GM12891 (cell line): ENCODE measurements at regions not wholly inside any gene's neighbourhood (a gene's known extent, or its start where the extent isn't known, plus 50 kb on each side); places are given as distances from the start of the nearest gene placed in this dataset.

ENCODE experiments used
- DNase-seq: peaks from one replicate; pipeline ENCODE4 v3.0.0; 2011; ENCODE audit warnings: low spot score; ENCODE audit not compliant: insufficient read length
- FAIRE-seq: peaks from 2 replicates; lab custom pipeline; 2011; peaks lifted over from hg19 to GRCh38; lab: Jason Lieb, UNC
- PAX5 ChIP-seq: IDR thresholded peaks from 2 replicates; pipeline ENCODE4 v1.6.1; 2011; ENCODE audit warnings: low read length, moderate library complexity, mild to moderate bottlenecking; ENCODE audit not compliant: insufficient read depth, severe bottlenecking
- POLR2A ChIP-seq: IDR thresholded peaks from 2 replicates; pipeline ENCODE4 v1.6.1; 2011; ENCODE audit warnings: low read depth, low read length, control low read depth
- POLR2AphosphoS5 ChIP-seq: IDR thresholded peaks from 2 replicates; pipeline ENCODE4 v1.6.1; 2011; ENCODE audit warnings: low read depth, low read length, control low read depth
- POU2F2 ChIP-seq: IDR thresholded peaks from 2 replicates; pipeline ENCODE4 v1.6.1; 2011; ENCODE audit warnings: low read depth, mild to moderate bottlenecking, control low read depth, low read length, moderate library complexity
- SPI1 ChIP-seq: IDR thresholded peaks from 2 replicates; pipeline ENCODE4 v1.6.1; 2011; ENCODE audit warnings: low read depth, low read length, control low read depth
- TAF1 ChIP-seq: IDR thresholded peaks from 2 replicates; pipeline ENCODE4 v1.6.1; 2011; ENCODE audit warnings: low read depth, low read length, control low read depth

DNA sequence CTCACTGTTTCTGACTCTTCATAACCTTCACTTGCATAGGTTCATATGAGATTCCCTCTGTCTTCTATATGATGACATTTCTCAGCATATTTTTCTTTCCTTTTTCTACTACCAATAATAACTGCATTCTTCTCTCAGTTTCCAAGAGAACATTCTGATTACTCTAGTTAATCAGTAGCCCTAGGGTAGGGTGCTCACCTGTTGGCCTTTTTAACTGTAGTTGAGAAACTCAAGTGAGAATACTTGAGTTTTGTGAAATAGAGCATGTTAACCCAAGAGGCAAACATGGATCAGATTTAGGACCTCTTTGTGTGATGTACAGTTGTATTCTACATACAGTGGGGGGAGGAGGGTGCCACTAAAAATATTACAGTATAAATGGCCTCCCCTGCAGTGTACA is 308.0 kb downstream of the CMPK2 start:
- FAIRE-seq, result no peak
- no peak for DNase-seq
- TF ChIP-seq SPI1 (no peak), PAX5 (no peak), POLR2AphosphoS5 (no peak), POU2F2 (no peak), TAF1 (no peak), POLR2A (no peak)

DNA sequence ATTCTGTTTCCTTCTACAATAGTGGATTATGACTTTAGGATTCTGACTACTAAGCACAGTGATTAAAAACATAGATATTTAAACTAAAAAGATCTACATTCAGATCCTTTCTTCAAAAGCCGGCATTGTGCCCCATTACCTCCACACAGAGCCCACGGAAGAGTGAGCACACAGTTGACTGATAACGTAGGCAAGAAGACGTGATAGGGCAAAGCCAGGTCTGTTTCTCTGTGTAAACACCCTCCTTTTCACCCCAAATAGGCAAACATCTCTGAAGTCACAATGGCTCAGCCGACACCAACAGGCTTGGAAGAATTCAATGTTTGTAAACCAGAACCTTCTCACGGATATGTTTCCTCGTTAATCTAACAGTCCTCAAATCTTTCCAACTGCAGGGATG is 302.9 kb downstream of the CMPK2 start:
- TF ChIP-seq POLR2AphosphoS5 (no peak), POU2F2 (no peak), PAX5 (no peak), TAF1 (no peak), SPI1 (no peak), POLR2A (no peak)
- no peak for DNase-seq
- FAIRE-seq, result no peak

DNA sequence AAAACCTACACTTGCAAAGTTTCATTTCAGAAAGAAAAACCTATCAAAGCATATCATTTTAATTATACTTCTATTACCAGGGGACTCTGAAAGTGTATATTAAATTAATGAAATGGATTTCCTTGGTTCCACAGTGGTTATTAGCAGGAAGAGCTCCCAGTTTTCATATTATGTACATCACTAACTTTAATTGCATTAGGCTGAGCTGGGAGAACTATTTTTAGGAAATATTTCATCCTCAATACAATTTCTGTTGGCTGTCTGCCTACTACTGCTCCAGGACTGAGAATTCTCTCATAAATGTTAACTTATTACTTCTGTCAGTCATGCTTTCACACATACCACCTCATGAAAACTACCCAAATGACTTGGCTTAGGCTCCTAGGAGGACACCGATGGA is 301.4 kb downstream of the CMPK2 start:
- DNase-seq (no peak), FAIRE-seq (no peak)
- TF ChIP-seq POLR2AphosphoS5, result no peak
- no peak for TF ChIP-seq TAF1
- no peak for TF ChIP-seq PAX5
- TF ChIP-seq POU2F2, result no peak
- no peak for TF ChIP-seq POLR2A
- no peak for TF ChIP-seq SPI1

DNA sequence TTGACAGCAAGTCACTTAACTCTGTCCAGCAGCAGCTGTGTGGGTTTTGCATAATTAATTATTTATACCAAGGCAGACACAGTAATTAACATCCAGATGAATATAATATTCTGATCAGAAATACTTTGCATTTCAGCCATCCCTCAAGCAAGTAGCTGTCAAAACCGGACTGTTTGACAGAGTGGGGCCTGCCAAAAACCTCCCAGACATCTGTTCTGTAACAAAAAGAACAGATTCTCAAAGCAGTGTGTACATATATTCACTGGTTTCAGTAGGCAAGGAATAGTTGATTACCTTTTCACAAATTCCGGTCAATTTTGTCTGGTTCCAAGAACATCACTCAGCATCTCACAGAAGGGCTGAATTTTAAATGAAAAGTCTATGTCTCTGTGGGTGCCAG is 291.6 kb downstream of the CMPK2 start:
- FAIRE-seq (no peak), DNase-seq (no peak)
- TF ChIP-seq TAF1 (no peak), SPI1 (no peak), POLR2AphosphoS5 (no peak), POU2F2 (no peak), PAX5 (no peak), POLR2A (no peak)

DNA sequence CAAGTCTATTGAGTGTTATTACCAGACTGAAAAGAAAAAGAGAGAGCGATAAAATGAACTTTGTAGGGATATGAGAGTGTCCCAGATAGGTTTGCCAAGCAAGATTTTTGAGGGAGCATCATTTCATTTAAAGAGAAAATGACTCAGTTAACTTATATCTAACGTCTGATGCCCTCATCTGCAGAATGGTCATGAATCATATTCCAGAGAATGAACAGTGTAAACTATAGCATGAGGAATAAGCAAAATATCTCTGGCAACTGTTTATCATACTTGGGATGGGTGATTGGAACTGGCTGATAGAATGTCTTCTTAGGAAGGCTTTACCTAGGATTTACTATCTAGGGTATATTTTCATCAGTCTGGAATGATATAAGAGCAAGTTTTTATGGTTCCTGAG is 289.4 kb downstream of the CMPK2 start:
- FAIRE-seq (no peak), DNase-seq (no peak)
- TF ChIP-seq PAX5 (no peak), POLR2AphosphoS5 (no peak), POLR2A (no peak), SPI1 (no peak), POU2F2 (no peak), TAF1 (no peak)

DNA sequence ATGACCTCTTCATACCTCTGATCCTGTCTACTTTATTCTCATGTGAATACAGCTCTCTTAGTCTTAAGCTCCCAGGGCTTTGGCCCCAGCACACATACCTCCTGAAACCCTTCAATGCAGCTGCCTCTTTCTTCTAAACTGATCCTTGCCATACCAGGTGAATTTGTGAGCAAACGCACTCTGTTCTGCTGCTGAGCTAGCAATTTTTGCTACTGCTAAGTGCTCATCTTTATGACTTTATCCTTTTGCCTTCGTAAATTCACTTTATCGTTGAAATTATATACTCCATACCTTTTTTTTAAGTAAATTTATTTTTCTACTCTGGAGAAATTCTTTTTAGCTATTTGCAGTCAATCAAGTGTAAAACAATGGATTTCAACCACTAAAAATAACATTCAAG is 287.7 kb downstream of the CMPK2 start:
- TF ChIP-seq POLR2AphosphoS5 (no peak), TAF1 (no peak), POLR2A (no peak), POU2F2 (no peak)
- DNase-seq (no peak), FAIRE-seq (no peak)

DNA sequence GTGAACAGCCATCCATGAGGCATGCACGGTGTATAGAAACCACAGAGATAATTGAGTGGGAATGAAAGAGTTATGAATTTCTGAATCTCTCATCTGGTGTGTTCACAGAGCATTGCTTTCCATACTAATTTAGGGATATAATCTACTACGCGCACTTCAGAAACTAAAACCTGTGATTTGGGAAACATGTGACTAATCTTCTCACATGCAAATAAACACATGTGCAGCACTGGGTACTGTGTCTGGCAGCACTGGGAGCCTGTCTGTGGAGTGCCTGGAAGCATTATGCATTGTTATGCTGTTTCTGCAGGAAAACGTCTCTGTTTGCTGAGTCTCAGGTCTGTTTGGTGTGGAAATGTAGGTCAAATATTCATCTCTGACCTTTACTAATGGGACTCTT is 287.3 kb downstream of the CMPK2 start:
- DNase-seq, result no peak
- TF ChIP-seq POLR2A (no peak), PAX5 (no peak), POLR2AphosphoS5 (no peak), SPI1 (no peak), POU2F2 (no peak), TAF1 (no peak)
- no peak for FAIRE-seq

DNA sequence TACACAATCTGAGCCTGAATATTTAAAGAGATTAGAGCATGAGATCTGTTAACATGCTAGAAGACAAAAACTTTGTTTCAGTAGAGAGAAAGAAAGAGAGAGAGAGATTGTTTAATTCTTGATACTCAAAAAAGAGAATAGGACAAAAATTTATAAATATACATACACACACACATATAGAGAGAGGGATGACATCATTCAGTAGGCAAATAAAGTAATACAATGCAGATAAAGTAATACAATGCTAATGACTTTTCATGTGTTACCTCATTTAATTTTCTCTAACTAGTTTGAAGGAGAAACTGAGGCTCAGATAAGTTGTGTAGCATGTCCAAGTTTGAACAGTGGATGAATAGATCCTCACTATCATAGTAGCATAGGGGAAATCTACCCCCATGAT is 286.4 kb downstream of the CMPK2 start:
- DNase-seq (no peak), FAIRE-seq (no peak)
- TF ChIP-seq SPI1, result no peak

DNA sequence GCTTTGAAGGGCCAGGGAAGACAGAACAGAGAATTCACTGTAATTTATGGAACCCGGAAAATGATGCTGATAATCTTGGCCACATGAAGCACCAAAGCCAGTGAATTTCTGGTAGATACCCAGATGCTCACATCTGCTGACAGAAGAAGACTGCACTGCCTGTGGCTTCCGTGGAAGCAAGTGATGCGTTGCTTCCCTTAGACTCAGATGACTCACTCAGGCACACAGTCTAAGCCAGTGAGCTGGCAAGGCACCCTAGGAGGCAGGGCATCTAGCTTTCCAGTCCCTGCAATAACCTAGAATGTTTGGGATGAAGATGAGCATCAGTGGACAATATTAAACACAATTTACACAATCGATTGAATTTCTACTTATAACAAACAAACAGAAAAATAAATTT is 284.7 kb downstream of the CMPK2 start:
- DNase-seq, result no peak
- TF ChIP-seq SPI1 (no peak), POLR2A (no peak), TAF1 (no peak), POLR2AphosphoS5 (no peak), POU2F2 (no peak), PAX5 (no peak)
- no peak for FAIRE-seq

DNA sequence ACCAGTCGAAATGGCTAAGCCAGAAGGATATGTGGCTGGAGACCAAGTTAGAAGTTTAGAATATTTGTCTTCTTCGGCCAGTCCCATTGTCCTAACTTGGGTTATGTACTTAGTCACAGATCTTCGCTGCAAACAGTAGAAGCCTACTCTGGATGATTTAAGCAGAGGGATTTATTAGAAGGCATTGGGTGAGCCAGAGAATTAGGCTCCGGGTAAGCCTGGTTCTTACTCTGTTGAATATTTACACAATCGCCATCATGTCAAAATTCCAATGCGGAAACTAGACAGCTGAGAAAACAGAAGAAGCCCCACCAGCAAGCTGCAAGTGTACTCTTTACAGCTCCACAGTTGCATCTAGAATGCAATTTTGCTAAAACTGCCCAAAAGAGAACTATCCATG is 276.6 kb downstream of the CMPK2 start:
- no peak for DNase-seq
- no peak for FAIRE-seq
- TF ChIP-seq POLR2A, result no peak
- no peak for TF ChIP-seq PAX5

DNA sequence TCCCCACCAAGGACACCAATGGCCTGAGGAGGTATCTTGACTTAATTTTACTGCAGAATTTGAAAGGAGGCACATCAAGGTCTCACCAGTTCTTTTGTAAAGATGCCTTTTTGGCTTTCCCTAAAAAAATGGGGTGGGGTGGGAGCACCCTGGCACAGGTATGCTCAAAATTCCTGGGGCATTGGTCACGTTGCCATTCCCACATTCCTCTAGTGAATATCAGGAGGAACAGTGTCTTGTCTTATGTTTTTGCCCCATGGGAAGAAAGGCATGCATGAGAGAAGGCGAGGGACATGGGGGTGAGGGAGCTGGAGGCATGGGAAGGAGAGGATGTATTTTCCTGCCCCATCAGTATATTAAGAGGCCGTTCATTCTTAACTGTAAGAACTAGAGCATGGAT is 275.3 kb downstream of the CMPK2 start:
- TF ChIP-seq SPI1 (no peak), TAF1 (no peak), POLR2AphosphoS5 (no peak), POU2F2 (no peak)
- FAIRE-seq (no peak), DNase-seq (no peak)
